PFSK-1 (cell line): ENCODE measurements at regions not wholly inside any gene's neighbourhood (a gene's known extent, or its start where the extent isn't known, plus 50 kb on each side); places are given as distances from the start of the nearest gene placed in this dataset.

Source experiments
- FOXP2 ChIP-seq: optimal IDR thresholded peaks from 2 replicates; pipeline ENCODE3; 2011; ENCODE audit warnings: borderline replicate concordance, control low read depth, inconsistent platforms; ENCODE audit not compliant: insufficient read depth; ENCODE audit errors: extremely low read length, extremely low read depth
- POLR2AphosphoS5 ChIP-seq: IDR thresholded peaks from 2 replicates; pipeline ENCODE4 v1.6.1; 2012; ENCODE audit warnings: low read depth, mild to moderate bottlenecking, control low read depth, low read length, moderate library complexity
- REST ChIP-seq, 2 experiments: IDR thresholded peaks; 2 replicates each; pipeline versions ENCODE4 v1.6.1 to v1.8.0; 2011 to 2012; ENCODE audit warnings: low read depth in 2 of 2, low read length in 2 of 2, control low read depth in 1 of 2, inconsistent platforms in 1 of 2, mild to moderate bottlenecking in 1 of 2, moderate library complexity in 1 of 2; ENCODE audit not compliant: insufficient read depth in 1 of 2
- SIN3A ChIP-seq: IDR thresholded peaks from 2 replicates; pipeline ENCODE4 v1.6.1; 2012; ENCODE audit warnings: mild to moderate bottlenecking, low read length, moderate library complexity, borderline replicate concordance; ENCODE audit not compliant: insufficient read depth
- TAF1 ChIP-seq: IDR thresholded peaks from 2 replicates; pipeline ENCODE4 v1.6.1; 2012; ENCODE audit warnings: low read length, control low read depth, borderline replicate concordance; ENCODE audit not compliant: insufficient read depth

- no peak for TF ChIP-seq POLR2AphosphoS5
- no peak for TF ChIP-seq TAF1
- TF ChIP-seq REST (IDR thresholded peaks at IDR 0.05; ENCODE audit: insufficient read depth in 1 of 2, low read depth in 2 of 2, low read length in 2 of 2) = no peak
- no peak for TF ChIP-seq SIN3A
These were observed 146.5 kb upstream of the EDNRB start for GRCh38 chr13:78065141-78065540.

DNA sequence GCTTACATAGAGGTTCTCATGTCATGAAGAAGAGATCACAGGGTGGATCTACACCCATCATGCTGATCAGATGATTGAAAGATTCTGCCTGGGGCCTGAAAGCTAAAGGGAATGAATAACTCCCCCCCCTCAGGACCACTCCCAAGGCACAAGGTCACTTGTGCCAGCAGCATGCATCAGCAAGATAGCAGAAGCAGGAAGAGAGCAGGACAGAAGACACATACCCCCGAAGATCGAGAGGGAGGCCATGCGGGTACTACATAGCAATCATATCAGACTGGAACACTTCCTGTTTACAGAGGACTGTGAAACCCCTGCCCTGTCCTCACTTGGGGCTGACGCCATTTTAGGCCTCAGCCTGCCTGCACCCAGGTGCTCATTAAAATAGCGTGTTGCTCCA is 143.2 kb upstream of the EDNRB start:
- no peak for TF ChIP-seq SIN3A
- TF ChIP-seq REST (IDR thresholded peaks at IDR 0.05; ENCODE audit: insufficient read depth in 1 of 2, low read depth in 2 of 2, low read length in 2 of 2) = no peak
- TF ChIP-seq FOXP2 = no peak
- no peak for TF ChIP-seq TAF1
- TF ChIP-seq POLR2AphosphoS5 = no peak

GRCh38 chr13:78060966-78061365 is 142.3 kb upstream of the EDNRB start:
- TF ChIP-seq TAF1 (no peak), SIN3A (no peak), POLR2AphosphoS5 (no peak), FOXP2 (no peak), REST (IDR thresholded peaks at IDR 0.05; ENCODE audit: insufficient read depth in 1 of 2, low read depth in 2 of 2, low read length in 2 of 2) (no peak)

DNA sequence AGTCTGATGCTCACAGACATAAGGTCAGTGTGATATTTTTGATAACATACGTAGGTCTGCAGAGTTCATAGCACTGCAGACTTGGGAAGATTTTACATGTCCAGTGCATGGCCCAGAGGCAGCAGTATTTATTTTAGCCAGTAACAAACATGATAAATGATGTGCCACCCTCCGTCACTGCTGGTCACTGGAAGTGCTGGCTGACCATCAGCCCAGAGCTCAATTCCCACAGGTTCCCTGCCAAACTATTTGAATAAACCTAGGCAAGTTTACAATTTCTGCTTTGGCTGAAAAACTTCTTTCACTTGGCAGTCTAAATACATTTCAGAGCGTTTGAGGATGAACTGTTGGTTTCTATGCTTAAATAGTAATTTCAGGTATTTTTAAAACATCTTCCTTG is 135.5 kb upstream of the EDNRB start:
- TF ChIP-seq REST (IDR thresholded peaks at IDR 0.05; ENCODE audit: insufficient read depth in 1 of 2, low read depth in 2 of 2, low read length in 2 of 2) (no peak), POLR2AphosphoS5 (no peak), TAF1 (no peak), FOXP2 (no peak), SIN3A (no peak)

- TF ChIP-seq TAF1 (no peak), REST (IDR thresholded peaks at IDR 0.05; ENCODE audit: insufficient read depth in 1 of 2, low read depth in 2 of 2, low read length in 2 of 2) (no peak), FOXP2 (no peak), POLR2AphosphoS5 (no peak)
These were observed 128.5 kb upstream of the EDNRB start for GRCh38 chr13:78047151-78047550.
